GM23338 (cell line): ENCODE measurements at regions not wholly inside any gene's neighbourhood (a gene's known extent, or its start where the extent isn't known, plus 50 kb on each side); places are given as distances from the start of the nearest gene placed in this dataset.

ENCODE experiments used
- CREB1 ChIP-seq: fragments of 250-450 bp; sonication (Bioruptor Pico); IDR thresholded peaks from 2 replicates; pipeline ENCODE4 v1.5.0; 2020; ENCODE audit warnings: low read depth, mild to moderate bottlenecking, moderate library complexity
- CTCF ChIP-seq, 2 experiments: fragments of 200-600 bp in 1 of 2; sonication (generic) in 1 of 2; conservative IDR thresholded peaks; 2 replicates each; pipeline versions ENCODE4 v1.5.1 to v1.6.1; 2016 to 2017; ENCODE audit warnings: antibody characterized with exemption in 2 of 2, low read depth in 2 of 2, mild to moderate bottlenecking in 2 of 2, moderate library complexity in 1 of 2
- ETS1 ChIP-seq: IDR thresholded peaks from 2 replicates; pipeline ENCODE4 v1.6.1; 2016; ENCODE audit warnings: antibody characterized with exemption
- EZH2 ChIP-seq: fragments of 200-600 bp; sonication (generic); IDR thresholded peaks from one replicate; pipeline ENCODE4 v1.8.0; 2017; ENCODE audit warnings: antibody characterized with exemption, mild to moderate bottlenecking, low read depth; ENCODE audit not compliant: unreplicated experiment
- EZH2phosphoT487 ChIP-seq: fragments of 200-600 bp; sonication (generic); IDR thresholded peaks from one replicate; pipeline ENCODE4 v1.8.1; 2018; ENCODE audit warnings: antibody characterized with exemption; ENCODE audit not compliant: unreplicated experiment
- NANOG ChIP-seq: IDR thresholded peaks from 2 replicates; pipeline ENCODE4 v1.6.1; 2016; ENCODE audit warnings: antibody characterized with exemption, borderline replicate concordance
- POLR2AphosphoS5 ChIP-seq: IDR thresholded peaks from 2 replicates; pipeline ENCODE4 v1.6.1; 2016; ENCODE audit warnings: antibody characterized with exemption, low read depth
- STAT1 ChIP-seq: IDR thresholded peaks from one replicate; pipeline ENCODE4 v1.6.1; 2016; ENCODE audit warnings: antibody characterized with exemption; ENCODE audit not compliant: unreplicated experiment
- ZNF331 ChIP-seq: fragments of 250-450 bp; sonication (Bioruptor Pico); IDR thresholded peaks from 2 replicates; pipeline ENCODE4 v1.5.0; 2020; ENCODE audit warnings: low read depth, mild to moderate bottlenecking, moderate library complexity
- TF ChIP-seq, protein P1 (sequence below): IDR thresholded peaks from one replicate; pipeline ENCODE4 v1.6.1; 2018; ENCODE audit warnings: antibody characterized with exemption; ENCODE audit not compliant: unreplicated experiment

DNA sequence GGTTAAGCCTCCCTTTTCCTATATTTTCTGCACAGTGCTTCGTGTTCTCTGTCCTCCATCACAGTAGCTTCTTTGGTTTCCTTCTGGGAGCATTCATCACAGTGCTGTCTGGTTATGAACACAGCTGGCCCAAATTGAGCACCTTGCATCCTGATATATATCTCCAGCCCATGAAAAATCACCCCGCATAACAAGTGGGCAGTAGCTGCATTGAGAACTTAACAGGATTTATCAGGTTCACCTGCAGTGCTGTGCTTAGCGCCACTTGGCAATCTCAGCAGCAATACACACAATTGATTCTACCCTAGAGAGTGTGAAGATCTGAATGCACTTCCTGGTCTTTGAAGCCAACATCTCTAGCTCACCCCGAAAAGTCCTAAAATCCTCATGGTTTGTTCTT, 408.0 kb downstream of the RNF144A start:
- TF ChIP-seq CTCF (conservative IDR thresholded peaks at IDR 0.05; ENCODE audit: low read depth in 2 of 2): no peak
- no peak for TF ChIP-seq POLR2AphosphoS5
- TF ChIP-seq, protein P1, sequence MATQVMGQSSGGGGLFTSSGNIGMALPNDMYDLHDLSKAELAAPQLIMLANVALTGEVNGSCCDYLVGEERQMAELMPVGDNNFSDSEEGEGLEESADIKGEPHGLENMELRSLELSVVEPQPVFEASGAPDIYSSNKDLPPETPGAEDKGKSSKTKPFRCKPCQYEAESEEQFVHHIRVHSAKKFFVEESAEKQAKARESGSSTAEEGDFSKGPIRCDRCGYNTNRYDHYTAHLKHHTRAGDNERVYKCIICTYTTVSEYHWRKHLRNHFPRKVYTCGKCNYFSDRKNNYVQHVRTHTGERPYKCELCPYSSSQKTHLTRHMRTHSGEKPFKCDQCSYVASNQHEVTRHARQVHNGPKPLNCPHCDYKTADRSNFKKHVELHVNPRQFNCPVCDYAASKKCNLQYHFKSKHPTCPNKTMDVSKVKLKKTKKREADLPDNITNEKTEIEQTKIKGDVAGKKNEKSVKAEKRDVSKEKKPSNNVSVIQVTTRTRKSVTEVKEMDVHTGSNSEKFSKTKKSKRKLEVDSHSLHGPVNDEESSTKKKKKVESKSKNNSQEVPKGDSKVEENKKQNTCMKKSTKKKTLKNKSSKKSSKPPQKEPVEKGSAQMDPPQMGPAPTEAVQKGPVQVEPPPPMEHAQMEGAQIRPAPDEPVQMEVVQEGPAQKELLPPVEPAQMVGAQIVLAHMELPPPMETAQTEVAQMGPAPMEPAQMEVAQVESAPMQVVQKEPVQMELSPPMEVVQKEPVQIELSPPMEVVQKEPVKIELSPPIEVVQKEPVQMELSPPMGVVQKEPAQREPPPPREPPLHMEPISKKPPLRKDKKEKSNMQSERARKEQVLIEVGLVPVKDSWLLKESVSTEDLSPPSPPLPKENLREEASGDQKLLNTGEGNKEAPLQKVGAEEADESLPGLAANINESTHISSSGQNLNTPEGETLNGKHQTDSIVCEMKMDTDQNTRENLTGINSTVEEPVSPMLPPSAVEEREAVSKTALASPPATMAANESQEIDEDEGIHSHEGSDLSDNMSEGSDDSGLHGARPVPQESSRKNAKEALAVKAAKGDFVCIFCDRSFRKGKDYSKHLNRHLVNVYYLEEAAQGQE: no peak
- TF ChIP-seq EZH2: no peak
- TF ChIP-seq ETS1: no peak
- TF ChIP-seq STAT1: no peak
- TF ChIP-seq EZH2phosphoT487: no peak
- TF ChIP-seq NANOG: no peak
- TF ChIP-seq ZNF331 (CRISPR knock-in tag): no peak
- TF ChIP-seq CREB1: no peak
